OCI-LY1 (cell line): ENCODE measurements at regions not wholly inside any gene's neighbourhood (a gene's known extent, or its start where the extent isn't known, plus 50 kb on each side); places are given as distances from the start of the nearest gene placed in this dataset.

ENCODE experiments used
- H2AFZ ChIP-seq: fragments of 200-600 bp; sonication (generic), shearing (Covaris generic); 2 replicates; pipeline ENCODE4 v1.6.0; 2014; ENCODE audit warnings: antibody characterized with exemption, mild to moderate bottlenecking, low read length
- H3F3A ChIP-seq: fragments of 200-600 bp; sonication (generic), shearing (Covaris generic); 2 replicates; pipeline ENCODE4 v1.6.0; 2014; ENCODE audit warnings: mild to moderate bottlenecking, antibody characterized with exemption, low read length, moderate library complexity; ENCODE audit not compliant: insufficient read depth
- H3K27ac ChIP-seq: fragments of 200-600 bp; sonication (generic); 2 replicates; pipeline ENCODE4 v1.5.1; 2014; ENCODE audit warnings: low read length, mixed run types, mild to moderate bottlenecking, low read depth; ENCODE audit not compliant: poor library complexity, severe bottlenecking
- H3K27me3 ChIP-seq: fragments of 200-600 bp; sonication (generic); 2 replicates; pipeline ENCODE4 v1.6.0; 2014; ENCODE audit warnings: antibody characterized with exemption, mild to moderate bottlenecking, low read length, moderate library complexity; ENCODE audit not compliant: insufficient read depth
- H3K36me3 ChIP-seq: fragments of 200-600 bp; sonication (generic); 2 replicates; pipeline ENCODE4 v1.6.1; 2014; ENCODE audit warnings: mild to moderate bottlenecking, antibody characterized with exemption, low read length, moderate library complexity, mixed read lengths; ENCODE audit not compliant: insufficient read depth
- H3K4me1 ChIP-seq: fragments of 200-600 bp; sonication (generic); 2 replicates; pipeline ENCODE4 v1.5.1; 2014; ENCODE audit warnings: mild to moderate bottlenecking, low read length, moderate library complexity; ENCODE audit not compliant: insufficient read depth, severe bottlenecking
- H3K4me2 ChIP-seq: fragments of 200-600 bp; sonication (generic), shearing (Covaris generic); 2 replicates; pipeline ENCODE4 v1.6.1; 2014; ENCODE audit warnings: low read length
- H3K4me3 ChIP-seq: fragments of 200-600 bp; sonication (generic); 2 replicates; pipeline ENCODE4 v1.5.1; 2014; ENCODE audit warnings: low read length, low read depth, mild to moderate bottlenecking, mixed read lengths; ENCODE audit not compliant: poor library complexity, severe bottlenecking
- H3K79me2 ChIP-seq: fragments of 200-600 bp; shearing (Covaris generic); 2 replicates; pipeline ENCODE4 v1.6.1; 2016; ENCODE audit warnings: mixed run types, low read length, mixed read lengths; ENCODE audit not compliant: insufficient read depth
- H3K9ac ChIP-seq: fragments of 200-600 bp; sonication (generic), shearing (Covaris generic); 2 replicates; pipeline ENCODE4 v1.6.1; 2014; ENCODE audit warnings: mild to moderate bottlenecking, low read length, mixed read lengths
- H3K9me2 ChIP-seq: fragments of 200-600 bp; sonication (generic), shearing (Covaris generic); 2 replicates; pipeline ENCODE4 v1.6.1; 2014; ENCODE audit warnings: low read depth, mild to moderate bottlenecking, low read length, mixed read lengths
- H3K9me3 ChIP-seq: fragments of 200-600 bp; shearing (Covaris generic); 2 replicates; pipeline ENCODE4 v1.6.1; 2014; ENCODE audit warnings: low read length, mixed read lengths
- H4K20me1 ChIP-seq: fragments of 200-600 bp; sonication (generic), shearing (Covaris generic); 2 replicates; pipeline ENCODE4 v1.6.0; 2016; ENCODE audit warnings: mild to moderate bottlenecking, low read length; ENCODE audit not compliant: insufficient read depth
- EZH2 ChIP-seq: fragments of 200-600 bp; sonication (generic), shearing (Covaris generic); IDR thresholded peaks from 2 replicates; pipeline ENCODE4 v1.8.0; 2017; ENCODE audit warnings: borderline replicate concordance, mixed run types, mild to moderate bottlenecking, antibody characterized with exemption, low read length, moderate library complexity, mixed read lengths
- TF ChIP-seq, protein P1 (sequence below): fragments of 200-600 bp; sonication (generic), shearing (Covaris generic); IDR thresholded peaks from 2 replicates; pipeline ENCODE4 v1.5.1; 2017; ENCODE audit warnings: mild to moderate bottlenecking, antibody characterized with exemption, low read length, moderate library complexity, mixed read lengths

DNA sequence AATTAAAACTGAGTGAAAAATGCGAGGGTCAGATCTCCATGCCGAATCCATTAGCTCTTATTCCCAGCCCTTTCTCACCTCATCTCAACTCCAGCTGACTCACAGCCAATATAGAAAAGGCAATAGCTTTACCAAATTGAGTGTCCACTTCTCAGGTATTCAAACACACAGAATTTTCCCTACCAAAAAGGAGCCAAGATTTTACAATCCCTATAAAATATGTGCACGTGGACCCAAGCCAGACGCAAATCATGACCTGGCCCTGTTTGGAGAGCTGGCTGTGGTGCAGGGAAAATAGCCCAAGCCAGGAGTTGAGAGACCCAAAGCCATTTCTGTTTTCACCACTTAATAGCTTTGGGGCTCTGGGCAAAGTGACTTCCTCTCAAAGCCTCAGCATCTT, 379.7 kb upstream of the AUTS2 start:
- Histone ChIP-seq H3F3A (no peaks in the 10 kb centered on the region), H3K27me3 (peaks cover 21% of the 10 kb centered on the region), H3K27ac (no peak overlapping the region), H3K9me2 (no peaks in the 10 kb centered on the region), H3K4me1 (no peaks in the 10 kb centered on the region), H3K9me3 (no peaks in the 10 kb centered on the region), H3K4me2 (no peak overlapping the region), H3K9ac (no peak overlapping the region), H4K20me1 (no peaks in the 10 kb centered on the region), H3K36me3 (no peaks in the 10 kb centered on the region), H3K4me3 (no peak overlapping the region), H2AFZ (no peak overlapping the region), H3K79me2 (no peaks in the 10 kb centered on the region)
- TF ChIP-seq, protein P1, sequence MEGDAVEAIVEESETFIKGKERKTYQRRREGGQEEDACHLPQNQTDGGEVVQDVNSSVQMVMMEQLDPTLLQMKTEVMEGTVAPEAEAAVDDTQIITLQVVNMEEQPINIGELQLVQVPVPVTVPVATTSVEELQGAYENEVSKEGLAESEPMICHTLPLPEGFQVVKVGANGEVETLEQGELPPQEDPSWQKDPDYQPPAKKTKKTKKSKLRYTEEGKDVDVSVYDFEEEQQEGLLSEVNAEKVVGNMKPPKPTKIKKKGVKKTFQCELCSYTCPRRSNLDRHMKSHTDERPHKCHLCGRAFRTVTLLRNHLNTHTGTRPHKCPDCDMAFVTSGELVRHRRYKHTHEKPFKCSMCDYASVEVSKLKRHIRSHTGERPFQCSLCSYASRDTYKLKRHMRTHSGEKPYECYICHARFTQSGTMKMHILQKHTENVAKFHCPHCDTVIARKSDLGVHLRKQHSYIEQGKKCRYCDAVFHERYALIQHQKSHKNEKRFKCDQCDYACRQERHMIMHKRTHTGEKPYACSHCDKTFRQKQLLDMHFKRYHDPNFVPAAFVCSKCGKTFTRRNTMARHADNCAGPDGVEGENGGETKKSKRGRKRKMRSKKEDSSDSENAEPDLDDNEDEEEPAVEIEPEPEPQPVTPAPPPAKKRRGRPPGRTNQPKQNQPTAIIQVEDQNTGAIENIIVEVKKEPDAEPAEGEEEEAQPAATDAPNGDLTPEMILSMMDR, result no peak
- TF ChIP-seq EZH2, result no peak

DNA sequence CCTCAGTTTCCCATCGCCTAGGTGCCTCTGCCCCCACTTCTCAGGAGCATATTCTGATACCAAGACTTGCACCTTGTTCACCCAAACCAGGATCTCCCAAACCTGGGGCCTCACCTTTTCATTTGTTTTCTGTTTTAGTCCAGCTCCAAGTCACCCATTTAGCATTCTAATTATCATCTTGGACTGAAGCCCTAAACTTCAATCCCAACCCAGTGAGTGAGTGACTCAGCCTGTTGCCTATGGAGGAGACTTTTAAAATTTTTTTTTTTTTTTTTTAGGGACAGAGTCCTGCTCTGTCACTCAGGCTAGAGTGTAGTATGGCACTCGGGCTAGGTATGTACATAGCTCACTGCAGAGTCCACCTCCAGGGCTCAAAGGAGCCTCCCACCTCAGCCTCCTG, 378.9 kb upstream of the AUTS2 start:
- Histone ChIP-seq H3K9ac (no peak overlapping the region), H3K27ac (no peak overlapping the region), H3K79me2 (no peaks in the 10 kb centered on the region), H3K4me2 (no peak overlapping the region), H2AFZ (no peak overlapping the region), H3K4me1 (no peaks in the 10 kb centered on the region), H3K9me2 (no peaks in the 10 kb centered on the region), H3K9me3 (no peaks in the 10 kb centered on the region), H3K36me3 (no peaks in the 10 kb centered on the region), H3F3A (no peaks in the 10 kb centered on the region), H3K4me3 (no peak overlapping the region), H4K20me1 (no peaks in the 10 kb centered on the region), H3K27me3 (peaks cover 16% of the 10 kb centered on the region)
- TF ChIP-seq EZH2, result no peak
- TF ChIP-seq, protein P1, result no peak

DNA sequence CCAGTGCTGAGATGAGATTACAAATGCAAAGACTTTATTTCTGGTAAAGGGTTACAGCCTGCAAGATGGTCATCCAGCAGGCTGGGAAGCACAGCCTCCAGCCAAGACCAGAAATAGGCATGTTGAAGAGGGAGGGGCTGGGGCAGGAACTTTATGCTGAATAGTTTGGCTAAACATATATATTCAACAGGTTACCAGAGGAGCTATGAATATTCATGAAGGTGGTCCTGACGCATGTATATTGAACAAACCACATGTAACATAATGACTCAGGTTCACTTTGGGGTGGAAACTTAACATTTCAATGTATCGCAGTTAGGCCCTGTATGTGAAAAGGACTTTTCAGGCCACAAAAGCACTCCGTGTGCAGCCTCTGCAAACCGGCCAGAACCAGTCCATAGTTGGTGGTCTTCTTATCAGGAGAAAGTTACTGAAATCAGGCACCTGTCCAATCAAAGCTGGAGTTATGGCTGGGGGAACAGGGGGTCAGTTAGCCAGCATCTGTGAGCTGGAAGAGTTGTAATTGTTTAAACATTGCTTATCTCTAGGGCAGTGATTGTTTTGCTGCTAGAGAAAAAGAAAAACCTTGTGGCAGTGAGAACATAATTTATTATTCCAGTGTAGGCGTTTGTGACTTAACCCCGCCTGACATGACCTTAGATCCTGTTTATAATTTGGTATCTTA, 372.9 kb upstream of the AUTS2 start:
- H3F3A ChIP-seq, result no peaks in the 10 kb centered on the region

More for the DNA sequence above, 372.9 kb upstream of the AUTS2 start:
- TF ChIP-seq EZH2, result no peak
- TF ChIP-seq, protein P1, result no peak
- Histone ChIP-seq H3K9me2 (no peaks in the 10 kb centered on the region), H3K4me1 (no peaks in the 10 kb centered on the region), H3K79me2 (no peaks in the 10 kb centered on the region), H3K27me3 (no peaks in the 10 kb centered on the region; the same call in 1 of the 2 replicates), H3K4me3 (no peak overlapping the region), H3K27ac (no peak overlapping the region), H3K9ac (no peak overlapping the region), H4K20me1 (no peaks in the 10 kb centered on the region), H3K36me3 (no peaks in the 10 kb centered on the region), H2AFZ (no peak overlapping the region), H3K4me2 (no peak overlapping the region), H3K9me3 (no peaks in the 10 kb centered on the region; the same call in 1 of the 2 replicates)
